Psoas muscle (tissue), 7 donors: ENCODE measurements at regions not wholly inside any gene's neighbourhood (a gene's known extent, or its start where the extent isn't known, plus 50 kb on each side); places are given as distances from the start of the nearest gene placed in this dataset.
A peak's percentile ranks its signal among the peaks of the same experiment; 100 is the strongest.

Experiments used
- ATAC-seq, 4 donors: fragments of 200-7000 bp; cut with Tn5 transposase; one replicate each; pipeline ENCODE4 v1.9.1; 2020; ENCODE audit warnings: moderate library complexity in 3 of 4, mild to moderate bottlenecking in 2 of 4
- DNase-seq, 2 donors: peaks; one replicate each; pipeline ENCODE4 v3.0.0-alpha.2; 2020
- H3K27ac ChIP-seq: fragments of 200-600 bp; one replicate; pipeline ENCODE4 v1.8.0; 2022
- H3K27me3 ChIP-seq, 3 donors: fragments of 200-600 bp in 1 of 3; one replicate each; pipeline versions ENCODE4 v1.6.1 to v1.8.0; 2013 to 2022; ENCODE audit warnings: low read length in 2 of 3, mild to moderate bottlenecking in 2 of 3, moderate library complexity in 1 of 3; ENCODE audit not compliant: insufficient read depth in 3 of 3
- H3K36me3 ChIP-seq, 2 donors: fragments of 200-600 bp in 1 of 2; one replicate each; pipeline versions ENCODE4 v1.6.1 to v1.8.0; 2013 to 2022; ENCODE audit warnings: low read depth in 1 of 2, mild to moderate bottlenecking in 1 of 2, moderate library complexity in 1 of 2; ENCODE audit not compliant: insufficient read depth in 1 of 2
- H3K4me1 ChIP-seq: fragments of 200-600 bp; one replicate; pipeline ENCODE4 v1.8.0; 2022
- H3K4me3 ChIP-seq: fragments of 200-600 bp; one replicate; pipeline ENCODE4 v1.8.0; 2022; ENCODE audit warnings: mild to moderate bottlenecking
- H3K9me3 ChIP-seq: fragments of 200-600 bp; one replicate; pipeline ENCODE4 v1.8.0; 2022
- WGBS, 3 donors: extraction: QIAGEN DNeasy Blood & Tissue Kit; methylation state at CpG; one replicate each; pipeline versions ENCODE4 v1.1.6 to v1.1.7; 2013; 5-methylcytosine and 5-hydroxymethylcytosine counted together
- intact Hi-C, 2 donors: fragments of 100-400 bp; cut with DNase I; formaldehyde crosslinking; loops; one replicate each; pipeline versions ENCODE4 v1.11.0 to v1.14.2; 2022
- TF ChIP-seq, protein P1 (sequence below): fragments of 200-600 bp; IDR thresholded peaks from one replicate; pipeline ENCODE4 v1.8.0; 2022; ENCODE audit warnings: antibody characterized with exemption
- donor health status: healthy with polysubstance abuse.
- donor health status: DM: no; HTN: no; CAD: no; lungs with moderate emphysema.
- donor health status: Bipolar disorder and iron deficiency.
- donor health status: healthy.
- donor health status: DM: yes; HTN: yes; CAD: no.
- donor health status: DM: no; HTN: no; CAD: no.
- donor health status: DM: yes; HTN: yes; CAD: no.

DNA sequence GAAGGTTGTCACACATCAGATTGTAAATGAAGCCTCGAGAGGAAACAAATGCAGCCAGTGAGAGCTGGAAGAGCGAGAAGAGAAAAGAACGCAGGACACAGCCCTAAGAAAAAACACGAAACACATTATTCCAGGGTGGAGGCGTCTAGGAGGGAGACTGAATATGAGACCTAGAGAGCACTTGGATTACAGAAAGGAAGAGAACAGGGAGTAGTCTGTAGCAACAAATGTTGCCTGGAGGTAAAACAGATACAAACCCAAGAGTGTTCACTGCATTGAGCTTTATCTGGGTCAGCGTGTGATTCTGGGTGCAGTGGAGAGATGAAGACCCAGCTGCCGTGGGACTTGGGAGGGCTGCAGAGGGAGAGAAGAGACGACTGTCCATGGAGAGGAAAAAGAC lies 50.1 kb upstream of the SETD7 start:
- H3K27ac ChIP-seq, result no peak overlapping the region
- ATAC-seq, result no peak
- H3K36me3 ChIP-seq, result no peaks in the 10 kb centered on the region
- no peak for DNase-seq
- no peaks in the 10 kb centered on the region for H3K4me1 ChIP-seq
- intact Hi-C loops, result no loop called here
- TF ChIP-seq, protein P1, sequence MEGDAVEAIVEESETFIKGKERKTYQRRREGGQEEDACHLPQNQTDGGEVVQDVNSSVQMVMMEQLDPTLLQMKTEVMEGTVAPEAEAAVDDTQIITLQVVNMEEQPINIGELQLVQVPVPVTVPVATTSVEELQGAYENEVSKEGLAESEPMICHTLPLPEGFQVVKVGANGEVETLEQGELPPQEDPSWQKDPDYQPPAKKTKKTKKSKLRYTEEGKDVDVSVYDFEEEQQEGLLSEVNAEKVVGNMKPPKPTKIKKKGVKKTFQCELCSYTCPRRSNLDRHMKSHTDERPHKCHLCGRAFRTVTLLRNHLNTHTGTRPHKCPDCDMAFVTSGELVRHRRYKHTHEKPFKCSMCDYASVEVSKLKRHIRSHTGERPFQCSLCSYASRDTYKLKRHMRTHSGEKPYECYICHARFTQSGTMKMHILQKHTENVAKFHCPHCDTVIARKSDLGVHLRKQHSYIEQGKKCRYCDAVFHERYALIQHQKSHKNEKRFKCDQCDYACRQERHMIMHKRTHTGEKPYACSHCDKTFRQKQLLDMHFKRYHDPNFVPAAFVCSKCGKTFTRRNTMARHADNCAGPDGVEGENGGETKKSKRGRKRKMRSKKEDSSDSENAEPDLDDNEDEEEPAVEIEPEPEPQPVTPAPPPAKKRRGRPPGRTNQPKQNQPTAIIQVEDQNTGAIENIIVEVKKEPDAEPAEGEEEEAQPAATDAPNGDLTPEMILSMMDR, result no peak
- no peaks in the 10 kb centered on the region for H3K9me3 ChIP-seq
- no peaks in the 10 kb centered on the region for H3K27me3 ChIP-seq
- WGBS, 3 donors, result 79 to 85% (median 82%) methylated on average over 8 of the region's 8 CpGs
- H3K4me3 ChIP-seq, result peak overlapping the region; percentile 49
